ENCODE measurements at regions not wholly inside any gene's neighbourhood (a gene's known extent, or its start where the extent isn't known, plus 50 kb on each side); places are given as distances from the start of the nearest gene placed in this dataset.
"Not testable (repeated sequence)": the region's sequence is repeated elsewhere in the genome, so short reads cannot be mapped to it uniquely, and the experiment has no call there.

DNA sequence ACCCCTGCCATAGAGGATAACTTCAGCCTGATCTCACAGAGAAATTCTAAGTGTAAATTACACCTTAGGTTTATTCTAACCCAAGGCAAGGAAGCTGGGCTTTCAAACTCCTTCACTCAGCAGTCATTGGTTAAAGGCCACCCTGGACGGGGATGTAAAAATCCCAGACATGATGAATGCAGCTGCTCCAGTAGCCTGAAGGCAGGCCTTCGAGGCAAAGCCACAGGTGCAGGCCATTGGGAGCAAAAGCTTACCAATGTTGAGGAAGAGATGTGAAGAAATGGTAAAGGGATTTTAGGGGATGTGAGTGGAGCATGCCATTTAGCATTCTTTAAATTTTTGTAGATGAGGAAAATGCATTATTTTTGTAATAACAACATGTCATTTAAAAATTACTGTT, 514.4 kb downstream of the XYLT1 start:
- DNase-seq = no peak

DNA sequence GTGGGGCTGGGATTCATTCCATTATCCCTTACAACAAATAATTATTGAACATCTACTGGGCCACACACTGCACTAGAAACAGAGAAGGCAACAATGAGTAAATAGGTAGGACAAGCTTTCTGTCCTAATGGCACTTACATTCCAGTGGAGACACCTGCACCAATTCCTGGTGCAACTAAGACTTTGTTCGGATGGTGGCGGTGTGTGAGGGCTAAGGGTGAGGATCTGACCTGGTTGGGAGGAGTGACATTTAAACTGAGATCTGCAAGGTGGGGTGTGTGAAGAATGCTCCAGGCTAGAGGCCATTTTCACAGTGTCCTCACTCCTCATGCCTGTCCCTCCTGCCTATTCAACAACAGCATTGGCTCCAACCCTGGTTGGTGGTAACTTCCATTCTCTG, 510.0 kb downstream of the XYLT1 start:
- DNase-seq = no peak

GRCh38 chr16:16966439-16966838, 504.3 kb downstream of the XYLT1 start:
- no peak for DNase-seq

DNA sequence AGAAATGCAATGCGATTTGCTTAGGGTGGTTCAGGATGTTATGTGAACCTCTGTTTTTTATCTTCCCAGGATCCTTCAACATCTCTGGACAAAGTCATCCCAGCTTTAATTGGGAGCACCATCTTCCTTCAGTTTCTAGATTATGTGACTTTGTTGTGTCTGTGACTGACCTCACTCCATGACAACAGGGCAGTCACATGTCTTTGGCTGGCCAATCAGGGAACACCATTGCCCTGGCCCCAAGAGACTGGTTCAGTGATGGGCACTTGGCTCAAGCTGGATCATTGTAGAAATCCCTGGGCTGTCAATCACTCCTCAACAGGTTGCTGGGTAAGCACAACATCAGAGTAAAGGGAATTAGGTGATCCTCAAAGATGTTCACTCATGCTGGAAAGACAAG, 499.7 kb downstream of the XYLT1 start:
- no peak for DNase-seq

GRCh38 chr16:16972831-16973230, 497.9 kb downstream of the XYLT1 start:
- DNase-seq = no peak

- no peak for DNase-seq
These were observed 496.8 kb downstream of the XYLT1 start for GRCh38 chr16:16973707-16974591.

GRCh38 chr16:16982614-16983013, 488.1 kb downstream of the XYLT1 start:
- DNase-seq = peak; percentile 55

DNA sequence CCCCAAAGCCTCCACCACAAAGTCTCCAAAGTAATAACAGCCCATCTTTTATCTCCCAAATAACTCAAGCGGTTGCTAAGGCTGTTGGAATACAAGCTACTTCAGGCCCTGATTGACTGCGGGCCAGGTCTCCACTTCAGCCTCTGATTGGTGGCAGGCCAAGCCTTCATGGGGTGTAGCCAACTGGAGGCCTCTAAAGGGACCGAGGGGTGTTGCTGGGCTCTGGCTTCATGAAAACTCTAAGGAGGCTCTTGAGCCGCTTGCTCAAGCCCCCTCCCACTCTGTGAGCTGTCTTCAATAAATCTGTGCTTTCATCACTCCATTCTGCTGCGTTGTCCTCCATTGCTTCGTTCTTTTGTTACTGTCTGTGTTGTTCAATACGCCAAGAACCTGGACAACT, 487.2 kb downstream of the XYLT1 start:
- no peak for DNase-seq

GRCh38 chr16:16984091-16984490, 486.7 kb downstream of the XYLT1 start:
- DNase-seq = not testable (repeated sequence)

DNA sequence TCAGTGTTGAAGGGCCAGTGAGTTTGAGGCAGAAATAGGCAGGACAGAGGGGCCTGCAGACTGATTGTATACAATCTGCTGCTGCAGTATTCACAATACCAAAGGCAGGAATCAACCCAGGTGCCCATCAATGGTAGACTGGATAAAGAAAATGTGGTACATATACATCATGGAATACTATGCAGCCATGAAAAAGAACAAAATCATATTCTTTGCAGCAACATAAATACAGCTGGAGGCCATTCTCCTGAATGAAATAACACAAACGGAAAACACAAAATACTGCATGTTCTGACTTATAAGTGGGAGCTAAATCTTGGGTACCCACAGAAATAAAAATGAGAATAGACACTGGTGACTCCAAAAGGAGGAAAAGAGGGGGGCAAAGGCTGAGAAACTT, 485.1 kb downstream of the XYLT1 start:
- no peak for DNase-seq

- no peak for DNase-seq
These were observed 481.8 kb downstream of the XYLT1 start for GRCh38 chr16:16988963-16989362.

DNA sequence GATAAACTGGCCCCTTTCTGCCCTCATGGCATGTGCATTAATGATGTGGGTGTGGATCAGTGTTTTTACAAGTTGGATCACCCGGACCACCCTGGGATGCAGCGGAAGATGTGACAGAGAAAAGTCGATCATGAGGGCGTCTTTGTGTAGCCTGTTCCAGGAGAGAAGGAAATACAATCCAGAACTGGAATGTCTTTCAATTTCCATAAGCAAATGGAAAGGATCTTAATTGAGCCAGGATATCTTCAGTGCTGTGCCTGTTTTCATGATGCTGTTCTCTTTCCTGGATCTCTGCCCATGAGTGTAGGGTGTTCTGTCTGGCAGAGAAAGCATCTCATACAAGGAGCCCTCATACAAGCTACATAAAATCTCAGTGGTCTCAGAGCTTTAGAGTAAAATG, 481.4 kb downstream of the XYLT1 start:
- no peak for DNase-seq

DNA sequence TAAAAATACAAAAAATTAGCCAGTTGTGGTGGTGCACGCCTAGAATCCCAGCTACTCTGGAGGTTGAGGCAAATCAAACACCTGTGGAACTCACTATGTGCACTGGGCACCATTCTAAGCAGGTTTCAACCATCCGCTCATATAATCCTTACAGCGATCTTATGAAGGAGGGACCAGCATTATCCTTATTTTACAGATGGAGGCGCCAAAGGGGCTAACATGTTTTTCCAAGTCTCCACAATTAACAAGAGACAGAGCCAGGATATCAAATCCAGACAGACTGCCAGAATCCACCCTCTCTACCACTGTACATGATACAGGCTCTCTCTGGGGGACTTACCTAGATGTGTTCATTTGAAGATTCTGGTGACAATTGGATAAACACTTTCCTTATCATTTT, 479.0 kb downstream of the XYLT1 start:
- DNase-seq = no peak

DNA sequence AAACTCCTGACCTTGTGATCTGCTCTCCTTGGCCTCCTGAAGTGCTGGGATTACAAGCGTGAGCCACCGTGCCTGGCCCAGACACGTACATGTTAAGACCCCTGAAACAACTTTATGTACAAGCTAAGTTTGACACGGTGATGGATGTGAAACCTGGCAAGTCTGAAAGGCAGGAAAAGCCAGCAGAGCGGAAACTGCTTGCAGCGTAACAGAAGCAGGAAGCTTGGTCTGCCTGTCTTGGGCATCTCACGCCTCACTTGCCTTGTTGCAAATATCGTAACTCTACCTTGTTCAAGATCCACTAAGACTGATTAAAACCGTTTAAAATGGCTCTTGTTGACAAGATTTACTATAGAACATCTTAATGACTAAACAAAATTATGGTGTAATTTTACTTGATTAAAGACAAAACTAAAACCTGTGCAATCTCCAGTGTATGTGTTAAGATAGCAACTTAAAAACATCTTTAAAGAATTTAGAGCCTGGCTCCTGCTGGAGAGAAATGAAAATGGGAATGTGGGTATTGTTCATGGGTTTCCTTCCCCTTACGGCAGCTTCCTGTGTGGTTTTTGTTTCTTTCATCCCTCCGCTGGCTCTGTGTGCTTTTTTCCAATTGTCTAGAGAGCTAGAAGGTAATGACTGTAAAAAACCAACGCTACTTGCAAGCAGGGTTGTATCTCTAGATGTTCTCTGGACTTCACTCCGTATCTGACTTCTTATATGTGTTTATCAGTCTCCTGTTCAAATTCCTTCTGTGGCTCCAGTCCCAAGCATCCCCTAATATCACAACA, 477.6 kb downstream of the XYLT1 start:
- DNase-seq = peak; percentile 30

DNA sequence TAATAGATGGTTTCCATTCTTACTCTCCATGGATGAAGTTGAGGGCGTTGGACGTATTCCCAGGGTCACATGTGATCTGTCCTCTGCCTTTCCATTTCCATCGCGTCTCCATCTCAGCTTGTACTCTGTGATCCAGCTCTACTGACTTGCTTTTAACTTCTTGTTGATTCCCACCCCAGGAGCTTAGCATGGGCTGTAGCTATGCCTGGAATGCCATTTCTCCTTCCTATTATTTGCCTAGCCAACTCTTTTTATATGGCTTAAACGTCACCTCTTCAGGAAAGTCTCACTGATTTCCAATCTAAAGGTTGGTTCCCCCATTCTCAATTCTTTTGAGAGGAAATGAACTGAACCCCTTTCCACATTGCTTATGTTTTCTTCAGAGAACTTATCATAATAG, 475.9 kb downstream of the XYLT1 start:
- no peak for DNase-seq

GRCh38 chr16:16996827-16997226, 473.9 kb downstream of the XYLT1 start:
- DNase-seq = no peak

DNA sequence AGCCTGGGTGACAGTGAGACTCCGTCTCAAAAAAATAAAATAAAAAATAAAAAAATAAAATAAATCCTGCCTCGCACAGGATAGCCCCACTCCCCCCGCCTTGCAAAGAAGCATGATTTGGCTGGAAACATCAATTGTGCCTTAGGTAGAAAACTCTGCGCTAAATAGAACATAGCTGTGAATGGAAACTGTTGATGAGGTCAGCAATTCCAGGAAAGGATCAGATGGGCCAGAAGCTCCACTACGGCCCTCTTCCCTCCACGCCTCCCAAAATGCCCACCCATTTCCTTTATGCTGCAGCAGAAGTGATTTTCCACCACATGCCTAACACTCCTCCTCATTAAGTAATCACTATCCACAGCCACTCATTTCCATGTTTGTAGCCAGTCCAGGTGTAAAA, 473.4 kb downstream of the XYLT1 start:
- no peak for DNase-seq

- DNase-seq = no peak
These were observed 469.3 kb downstream of the XYLT1 start for GRCh38 chr16:17001471-17001870.

DNA sequence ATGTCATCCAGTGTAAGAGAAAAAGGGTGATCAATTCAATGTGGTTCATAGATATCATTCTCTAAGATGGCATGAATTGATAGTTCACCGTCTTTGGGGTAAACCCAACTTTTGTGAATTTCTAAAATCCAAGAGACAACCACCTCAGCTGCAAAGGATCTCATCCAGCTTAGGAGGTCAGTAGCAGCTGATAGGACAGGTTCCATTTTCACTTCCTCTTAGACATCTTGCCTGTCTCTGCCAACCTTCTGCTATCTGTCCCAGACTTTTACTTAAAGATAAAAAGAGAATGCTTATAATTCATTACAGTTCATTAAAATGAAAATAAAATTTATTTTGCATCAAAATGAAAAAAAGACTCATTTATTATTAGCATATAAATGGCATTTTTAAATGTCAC, 468.2 kb downstream of the XYLT1 start:
- DNase-seq = no peak

DNA sequence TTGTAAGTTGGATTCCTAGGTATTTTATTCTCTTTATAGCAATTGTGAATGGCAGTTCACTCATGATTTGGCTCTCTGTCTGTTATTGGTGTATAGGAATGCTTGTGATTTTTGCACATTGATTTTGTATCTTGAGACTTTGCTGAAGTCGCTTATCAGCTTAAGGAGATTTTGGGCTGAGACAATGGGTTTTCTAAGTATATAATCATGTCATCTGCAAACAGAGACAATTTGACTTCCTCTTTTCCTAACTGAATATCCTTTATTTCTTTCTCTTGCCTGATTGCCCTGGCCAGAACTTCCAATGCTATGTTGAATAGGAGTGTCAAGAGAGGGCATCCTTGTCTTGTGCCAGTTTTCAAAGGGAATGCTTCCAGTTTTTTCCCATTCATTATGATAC, 464.8 kb downstream of the XYLT1 start:
- DNase-seq = not testable (repeated sequence)

GRCh38 chr16:17011712-17012111, 459.0 kb downstream of the XYLT1 start:
- no peak for DNase-seq

DNA sequence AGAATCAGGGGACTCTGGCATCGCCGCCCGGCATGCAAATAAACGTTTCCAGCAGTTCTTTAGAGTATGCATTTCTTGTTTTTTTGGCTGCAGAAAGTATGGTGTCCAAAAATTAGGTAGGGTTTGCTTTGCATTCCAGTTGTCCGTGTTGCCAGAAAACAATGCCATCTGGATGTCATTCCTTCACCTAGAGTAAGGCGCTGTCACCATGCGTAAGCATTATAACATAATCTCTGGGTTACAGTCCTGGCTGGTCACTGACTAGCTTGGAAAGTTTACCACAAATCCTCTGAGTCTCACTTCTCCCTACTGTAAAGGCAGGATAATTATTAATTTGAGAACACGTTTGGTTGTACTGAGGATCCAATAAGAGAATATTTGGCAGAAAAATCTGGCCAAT, 457.7 kb downstream of the XYLT1 start:
- DNase-seq = no peak

DNA sequence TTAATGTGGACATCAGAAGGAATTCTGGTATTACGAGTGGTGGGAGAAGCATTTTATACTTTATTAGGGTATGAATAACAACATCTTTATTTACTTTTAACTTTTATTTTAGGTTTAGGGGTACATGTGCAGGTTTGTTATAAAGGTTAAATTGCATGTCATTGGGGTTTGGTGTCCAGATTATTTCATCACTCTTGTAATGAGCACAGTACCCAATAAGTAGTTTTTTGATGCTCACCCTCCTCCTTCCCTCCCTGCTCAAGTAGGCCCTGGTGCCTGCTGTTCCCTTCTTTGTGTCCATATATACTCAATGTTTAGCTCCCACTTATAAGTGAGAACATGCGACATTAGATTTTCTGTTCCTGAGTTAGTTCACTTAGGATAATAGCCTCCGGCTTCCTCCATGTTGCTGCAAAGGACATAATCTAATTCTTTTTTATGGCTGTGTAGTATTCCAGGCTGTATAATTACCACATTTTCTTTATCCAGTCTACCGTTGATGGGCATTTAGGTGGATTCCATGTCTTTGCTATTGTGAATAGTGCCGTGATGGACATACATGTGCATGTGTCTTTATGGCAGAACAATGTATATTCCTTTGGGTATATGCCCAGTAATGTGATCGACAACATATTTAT, 456.2 kb downstream of the XYLT1 start:
- no peak for DNase-seq

DNA sequence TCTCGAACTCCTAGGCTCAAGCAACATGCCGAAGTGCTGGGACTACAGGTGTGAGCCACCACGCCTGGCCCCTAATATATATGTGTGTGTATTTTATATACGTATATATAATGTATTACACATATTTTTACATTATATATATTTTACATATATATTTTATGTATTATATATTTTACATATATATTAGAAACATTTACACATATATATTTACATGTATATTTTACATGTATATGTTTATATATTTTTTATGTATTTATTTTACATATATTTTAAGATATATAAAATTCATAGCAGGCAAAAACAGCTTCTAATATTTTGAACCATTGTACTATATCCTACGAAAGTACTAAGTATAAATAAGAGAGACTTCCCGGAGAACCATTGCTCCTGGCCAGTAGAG, 455.1 kb downstream of the XYLT1 start:
- DNase-seq = no peak

Data from DMS79 treated with DMSO at 0.1 percent for 48 hours (cell line).